HEK293 (cell line): ENCODE measurements at regions not wholly inside any gene's neighbourhood (a gene's known extent, or its start where the extent isn't known, plus 50 kb on each side); places are given as distances from the start of the nearest gene placed in this dataset.

ENCODE experiments used
- CTCF ChIA-PET: fragments of 350-600 bp; formaldehyde crosslinking; extraction: SDS; loops from one replicate; lab custom pipeline; 2021; ENCODE audit warnings: antibody characterized with exemption; lab: Yijun Ruan, JAX
- POLR2A ChIA-PET: fragments of 300-600 bp; formaldehyde crosslinking; extraction: SDS; loops from one replicate; lab custom pipeline; 2020; ENCODE audit warnings: antibody characterized with exemption, inconsistent platforms; lab: Yijun Ruan, JAX
- H3K27ac ChIP-seq: fragments of 200-500 bp; sonication (Bioruptor generic); 2 replicates; pipeline ENCODE4 v1.5.1; 2014; ENCODE audit warnings: low read depth, low read length, control low read depth, inconsistent platforms; ENCODE audit errors: extremely low read depth
- H3K36me3 ChIP-seq, 2 experiments: fragments of 200-500 bp in 1 of 2; sonication (Bioruptor generic) in 1 of 2; 1 replicate in 1 of 2; 2 replicates in 1 of 2; pipeline ENCODE4 v1.5.1; 2014 to 2017; ENCODE audit warnings: inconsistent platforms in 2 of 2, low read length in 2 of 2; ENCODE audit not compliant: control insufficient read depth in 2 of 2, insufficient read depth in 1 of 2
- H3K4me1 ChIP-seq: fragments of 200-500 bp; sonication (Bioruptor generic); 2 replicates; pipeline ENCODE4 v1.5.1; 2014; ENCODE audit warnings: mild to moderate bottlenecking, low read length, inconsistent platforms; ENCODE audit not compliant: control insufficient read depth, insufficient read depth
- H3K4me3 ChIP-seq: 2 replicates; pipeline ENCODE4 v1.5.1; 2011; ENCODE audit warnings: low read depth, mild to moderate bottlenecking, control low read depth, low read length, moderate library complexity
- H3K9me3 ChIP-seq: fragments of 200-500 bp; sonication (Bioruptor generic); 2 replicates; pipeline ENCODE4 v1.5.1; 2014; ENCODE audit warnings: low read depth, low read length, inconsistent platforms; ENCODE audit not compliant: control insufficient read depth, insufficient read depth
- MEIS1 ChIP-seq: sonication (generic); formaldehyde crosslinking; IDR thresholded peaks from 2 replicates; pipeline ENCODE4 v1.8.1; 2022; ENCODE audit warnings: missing genetic modification reagents, mild to moderate bottlenecking, borderline replicate concordance
- MYNN ChIP-seq: fragments of 450-650 bp; formaldehyde crosslinking; IDR thresholded peaks from 2 replicates; pipeline ENCODE4 v1.5.1; 2016; ENCODE audit warnings: missing biosample characterization, missing genetic modification characterization, borderline replicate concordance
- OSR2 ChIP-seq: fragments of 450-650 bp; formaldehyde crosslinking; IDR thresholded peaks from 2 replicates; pipeline ENCODE4 v1.5.1; 2016; ENCODE audit warnings: missing biosample characterization, missing genetic modification characterization
- SCRT2 ChIP-seq: fragments of 450-650 bp; formaldehyde crosslinking; IDR thresholded peaks from 2 replicates; pipeline ENCODE4 v1.5.1; 2016; ENCODE audit warnings: missing biosample characterization, missing genetic modification characterization
- TCF7L2 ChIP-seq: IDR thresholded peaks from 2 replicates; pipeline ENCODE4 v1.6.1; 2011; ENCODE audit warnings: low read depth, mild to moderate bottlenecking, inconsistent platforms, low read length, moderate library complexity, borderline replicate concordance
- TRIM28 ChIP-seq: IDR thresholded peaks from 2 replicates; pipeline ENCODE4 v1.6.1; 2011; ENCODE audit warnings: low read length, control low read depth, borderline replicate concordance
- WT1 ChIP-seq: fragments of 450-650 bp; formaldehyde crosslinking; IDR thresholded peaks from 2 replicates; pipeline ENCODE4 v1.5.1; 2016; ENCODE audit warnings: missing biosample characterization, missing genetic modification characterization
- YY1 ChIP-seq: fragments of 450-650 bp; formaldehyde crosslinking; IDR thresholded peaks from 2 replicates; pipeline ENCODE4 v1.5.1; 2018; ENCODE audit warnings: missing biosample characterization, missing genetic modification characterization
- ZBTB11 ChIP-seq: fragments of 450-650 bp; formaldehyde crosslinking; conservative IDR thresholded peaks from 2 replicates; pipeline ENCODE4 v1.5.1; 2016; ENCODE audit warnings: low read depth, missing biosample characterization, missing genetic modification characterization
- ZNF112 ChIP-seq: fragments of 450-650 bp; formaldehyde crosslinking; IDR thresholded peaks from 2 replicates; pipeline ENCODE4 v1.5.0; 2017; ENCODE audit warnings: missing biosample characterization, missing genetic modification characterization
- ZNF121 ChIP-seq: fragments of 450-650 bp; formaldehyde crosslinking; IDR thresholded peaks from 2 replicates; pipeline ENCODE4 v1.5.1; 2016; ENCODE audit warnings: missing biosample characterization, missing genetic modification characterization
- ZNF184 ChIP-seq: fragments of 450-650 bp; IDR thresholded peaks from 2 replicates; pipeline ENCODE4 v1.5.1; 2018; ENCODE audit warnings: missing biosample characterization, mild to moderate bottlenecking, missing genetic modification characterization
- ZNF214 ChIP-seq: fragments of 450-650 bp; formaldehyde crosslinking; IDR thresholded peaks from 2 replicates; pipeline ENCODE4 v1.5.1; 2017; ENCODE audit warnings: missing biosample characterization, mild to moderate bottlenecking, missing genetic modification characterization, borderline replicate concordance
- ZNF416 ChIP-seq: fragments of 450-650 bp; formaldehyde crosslinking; IDR thresholded peaks from 2 replicates; pipeline ENCODE4 v1.5.1; 2016; ENCODE audit warnings: missing biosample characterization, missing genetic modification characterization
- ZNF449 ChIP-seq: fragments of 450-650 bp; formaldehyde crosslinking; IDR thresholded peaks from 2 replicates; pipeline ENCODE4 v1.5.1; 2017; ENCODE audit warnings: missing biosample characterization, mild to moderate bottlenecking, missing genetic modification characterization, moderate library complexity
- ZNF514 ChIP-seq: fragments of 450-650 bp; formaldehyde crosslinking; IDR thresholded peaks from 2 replicates; pipeline ENCODE4 v1.5.1; 2016; ENCODE audit warnings: missing biosample characterization, missing genetic modification characterization
- ZNF529 ChIP-seq: fragments of 450-650 bp; formaldehyde crosslinking; IDR thresholded peaks from 2 replicates; pipeline ENCODE4 v1.5.1; 2017; ENCODE audit warnings: missing genetic modification characterization, missing biosample characterization; ENCODE audit not compliant: insufficient replicate concordance
- ZNF548 ChIP-seq: fragments of 450-650 bp; formaldehyde crosslinking; IDR thresholded peaks from 2 replicates; pipeline ENCODE4 v1.5.1; 2016; ENCODE audit warnings: missing biosample characterization, missing genetic modification characterization
- ZNF561 ChIP-seq: fragments of 450-650 bp; IDR thresholded peaks from 2 replicates; pipeline ENCODE4 v1.5.1; 2018; ENCODE audit warnings: missing biosample characterization, missing genetic modification characterization, borderline replicate concordance
- ZNF600 ChIP-seq: fragments of 450-650 bp; formaldehyde crosslinking; IDR thresholded peaks from 2 replicates; pipeline ENCODE4 v1.5.1; 2016; ENCODE audit warnings: missing biosample characterization, missing genetic modification characterization
- ZNF610 ChIP-seq: fragments of 450-650 bp; formaldehyde crosslinking; IDR thresholded peaks from 2 replicates; pipeline ENCODE4 v1.5.1; 2016; ENCODE audit warnings: missing biosample characterization, missing genetic modification characterization, borderline replicate concordance
- ZNF629 ChIP-seq: fragments of 450-650 bp; formaldehyde crosslinking; IDR thresholded peaks from 2 replicates; pipeline ENCODE4 v1.5.1; 2017; ENCODE audit warnings: missing biosample characterization, missing genetic modification characterization
- ZNF645 ChIP-seq: fragments of 450-650 bp; formaldehyde crosslinking; IDR thresholded peaks from 2 replicates; pipeline ENCODE4; 2016; ENCODE audit warnings: missing biosample characterization, missing genetic modification characterization
- ZNF654 ChIP-seq: fragments of 450-650 bp; formaldehyde crosslinking; IDR thresholded peaks from 2 replicates; pipeline ENCODE4 v1.5.1; 2016; ENCODE audit warnings: low read depth, missing biosample characterization, missing genetic modification characterization
- ZNF692 ChIP-seq: fragments of 450-650 bp; formaldehyde crosslinking; IDR thresholded peaks from 2 replicates; pipeline ENCODE4 v1.5.1; 2016; ENCODE audit warnings: missing biosample characterization, missing genetic modification characterization
- ZNF747 ChIP-seq: fragments of 450-650 bp; formaldehyde crosslinking; IDR thresholded peaks from 2 replicates; pipeline ENCODE4 v1.5.1; 2016; ENCODE audit warnings: missing biosample characterization, missing genetic modification characterization
- ZSCAN4 ChIP-seq: fragments of 450-650 bp; formaldehyde crosslinking; IDR thresholded peaks from 2 replicates; pipeline ENCODE4 v1.5.1; 2017; ENCODE audit warnings: missing biosample characterization, missing genetic modification characterization

- H3K4me1 ChIP-seq = no peaks in the 10 kb centered on the region
- ChIA-PET CTCF (no interaction called here), POLR2A (no interaction called here)
- no peak overlapping the region for H3K4me3 ChIP-seq
- H3K27ac ChIP-seq = no peak overlapping the region
- no peaks in the 10 kb centered on the region for H3K36me3 ChIP-seq
- no peaks in the 10 kb centered on the region for H3K9me3 ChIP-seq
- TF ChIP-seq ZNF449 (tag by site-specific recombination) (no peak), TRIM28 (no peak), ZNF629 (tag by site-specific recombination) (no peak), WT1 (no peak), ZNF561 (no peak), ZNF514 (tag by site-specific recombination) (no peak), ZSCAN4 (no peak), YY1 (no peak), OSR2 (no peak), ZNF121 (tag by site-specific recombination) (no peak), SCRT2 (no peak), ZNF600 (tag by site-specific recombination) (no peak)
Observed at GRCh38 chr1:36641776-36642175, 159.1 kb upstream of the CSF3R start.

GRCh38 chr1:36639461-36639860, 156.7 kb upstream of the CSF3R start:
- Histone ChIP-seq H3K4me1 (no peaks in the 10 kb centered on the region), H3K27ac (no peak overlapping the region), H3K9me3 (no peaks in the 10 kb centered on the region), H3K4me3 (no peak overlapping the region), H3K36me3 (no peaks in the 10 kb centered on the region)
- ChIA-PET CTCF (no interaction called here), POLR2A (no interaction called here)
- TF ChIP-seq ZNF416 (tag by site-specific recombination) (no peak), ZNF692 (tag by site-specific recombination) (no peak), ZNF747 (tag by site-specific recombination) (no peak), ZNF645 (no peak), ZNF600 (tag by site-specific recombination) (no peak)

- POLR2A ChIA-PET = no interaction called here
- Histone ChIP-seq H3K4me3 (no peak overlapping the region), H3K36me3 (no peaks in the 10 kb centered on the region), H3K27ac (no peak overlapping the region), H3K4me1 (no peaks in the 10 kb centered on the region), H3K9me3 (no peaks in the 10 kb centered on the region)
- CTCF ChIA-PET = no interaction called here
- TF ChIP-seq ZNF548 (tag by site-specific recombination) (no peak), ZNF121 (tag by site-specific recombination) (no peak), ZNF654 (tag by site-specific recombination) (no peak), MEIS1 (CRISPR knock-in tag) (no peak), ZNF184 (no peak), ZBTB11 (tag by site-specific recombination) (no peak), ZNF214 (tag by site-specific recombination) (no peak), ZNF610 (no peak), MYNN (no peak), ZNF112 (tag by site-specific recombination) (no peak), ZNF529 (tag by site-specific recombination) (no peak), TCF7L2 (no peak)
Observed at GRCh38 chr1:36638268-36638667, 155.6 kb upstream of the CSF3R start.
